ENCODE measurements at regions not wholly inside any gene's neighbourhood (a gene's known extent, or its start where the extent isn't known, plus 50 kb on each side); places are given as distances from the start of the nearest gene placed in this dataset.

DNA sequence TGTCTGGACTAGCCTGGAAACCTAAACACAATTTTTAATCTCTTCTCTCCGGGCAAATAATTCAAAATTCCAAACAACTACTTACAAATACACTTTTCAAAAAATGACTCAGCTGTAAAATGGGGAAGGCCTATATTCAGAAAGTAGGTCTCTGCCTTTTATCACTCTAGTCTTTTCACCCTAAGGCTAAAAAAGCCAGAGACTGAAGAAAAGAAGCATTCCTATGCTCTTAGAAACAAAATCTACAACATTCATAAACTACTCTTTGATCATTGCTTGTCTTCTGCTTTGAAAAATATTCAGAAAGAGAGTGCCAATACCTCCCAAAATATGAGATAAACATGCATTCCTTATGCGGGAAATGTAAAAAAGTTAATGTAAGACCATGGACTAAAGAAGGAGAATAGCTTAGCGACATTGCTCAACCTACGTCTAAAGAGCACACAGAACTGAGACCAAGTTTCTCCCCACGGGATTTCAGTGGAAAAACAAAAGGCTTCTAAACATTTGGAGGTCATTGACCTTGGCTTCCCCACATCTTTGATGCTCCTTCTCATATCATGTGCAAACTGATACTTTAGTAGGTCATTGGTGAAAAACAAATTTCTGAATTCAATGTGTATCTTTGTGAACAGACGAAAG lies 74.4 kb upstream of the EPB41L3 start:
- intact Hi-C loops (cut with micrococcal nuclease): no loop called here
- ChIA-PET CTCF (no interaction called here), RAD21 (ENCODE audit: low non-redundant PET in 1 of 2, low total read pairs in 2 of 2, uncharacterized antibody in 2 of 2, unreplicated experiment in 2 of 2) (no interaction called here), POLR2A (no interaction called here)
- BruUV-seq (replicated peaks): no TSS peak
- Histone ChIP-seq H3K27ac (ENCODE audit: low read depth, low read length) (no peak overlapping the region), H3K27me3 (ENCODE audit: insufficient read depth, low read length) (no peaks in the 10 kb centered on the region), H3K9me3 (ENCODE audit: control insufficient read depth in 1 of 2, insufficient read depth in 1 of 2, low read depth in 1 of 2, low read length in 2 of 2) (peaks cover 3 to 15% of the 10 kb centered on the region in 2 experiments; a peak in 2 of 4 replicates), H3K79me2 (ENCODE audit: insufficient read depth, low read length) (no peaks in the 10 kb centered on the region), H3K36me3 (ENCODE audit: control insufficient read depth in 1 of 2, insufficient read depth in 2 of 2, low read length in 2 of 2) (no peaks in the 10 kb centered on the region), H3K4me2 (ENCODE audit: low read length) (no peak overlapping the region), H3K9me2 (ENCODE audit: insufficient read depth) (no peaks in the 10 kb centered on the region), H4K20me1 (ENCODE audit: insufficient read depth) (no peaks in the 10 kb centered on the region), H3K4me3 (replicated peaks in 1 of 2; ENCODE audit: low read depth in 1 of 2, low read length in 2 of 2) (no peak overlapping the region), H3K9ac (ENCODE audit: low read length) (no peak overlapping the region), H2AFZ (ENCODE audit: low read depth, low read length, poor library complexity, severe bottlenecking) (no peak overlapping the region), H3K4me1 (ENCODE audit: control insufficient read depth in 1 of 2, insufficient read depth in 2 of 2, low read length in 2 of 2) (no peaks in the 10 kb centered on the region)
- TF ChIP-seq REST (IDR thresholded peaks at IDR 0.05; ENCODE audit: low read depth) (no peak), CBX3 (IDR thresholded peaks at IDR 0.05; ENCODE audit: low read depth) (no peak), POLR2A (IDR thresholded peaks at IDR 0.05; ENCODE audit: borderline replicate concordance, extremely low read depth, insufficient read depth, insufficient read length) (no peak), EZH2phosphoT487 (IDR thresholded peaks at IDR 0.05; ENCODE audit: borderline replicate concordance) (no peak), SP1 (IDR thresholded peaks at IDR 0.05; ENCODE audit: low read depth) (no peak), ELF1 (IDR thresholded peaks at IDR 0.05; ENCODE audit: borderline replicate concordance, low read depth) (no peak), TCF7L2 (IDR thresholded peaks at IDR 0.05; ENCODE audit: borderline replicate concordance, extremely low read depth, insufficient read depth, insufficient read length) (no peak), ZNF274 (IDR thresholded peaks at IDR 0.05; ENCODE audit: low read depth, low read length) (no peak), CEBPB (IDR thresholded peaks at IDR 0.05; ENCODE audit: low read depth) (no peak), FOSL1 (IDR thresholded peaks at IDR 0.05; ENCODE audit: low read depth) (no peak), YY1 (IDR thresholded peaks at IDR 0.05; ENCODE audit: extremely low read depth, insufficient replicate concordance, low read depth, low read length) (no peak), JUND (IDR thresholded peaks at IDR 0.05) (no peak), SRF (IDR thresholded peaks at IDR 0.05; ENCODE audit: low read depth) (no peak), ATF3 (IDR thresholded peaks at IDR 0.05) (no peak), ZFX (IDR thresholded peaks at IDR 0.05) (no peak), POLR2AphosphoS5 (IDR thresholded peaks at IDR 0.05; ENCODE audit: low read depth, low read length) (no peak), SIN3A (IDR thresholded peaks at IDR 0.05; ENCODE audit: low read depth) (no peak), RAD21 (IDR thresholded peaks at IDR 0.05; ENCODE audit: low read depth) (no peak)
- TF ChIP-seq, protein P1, sequence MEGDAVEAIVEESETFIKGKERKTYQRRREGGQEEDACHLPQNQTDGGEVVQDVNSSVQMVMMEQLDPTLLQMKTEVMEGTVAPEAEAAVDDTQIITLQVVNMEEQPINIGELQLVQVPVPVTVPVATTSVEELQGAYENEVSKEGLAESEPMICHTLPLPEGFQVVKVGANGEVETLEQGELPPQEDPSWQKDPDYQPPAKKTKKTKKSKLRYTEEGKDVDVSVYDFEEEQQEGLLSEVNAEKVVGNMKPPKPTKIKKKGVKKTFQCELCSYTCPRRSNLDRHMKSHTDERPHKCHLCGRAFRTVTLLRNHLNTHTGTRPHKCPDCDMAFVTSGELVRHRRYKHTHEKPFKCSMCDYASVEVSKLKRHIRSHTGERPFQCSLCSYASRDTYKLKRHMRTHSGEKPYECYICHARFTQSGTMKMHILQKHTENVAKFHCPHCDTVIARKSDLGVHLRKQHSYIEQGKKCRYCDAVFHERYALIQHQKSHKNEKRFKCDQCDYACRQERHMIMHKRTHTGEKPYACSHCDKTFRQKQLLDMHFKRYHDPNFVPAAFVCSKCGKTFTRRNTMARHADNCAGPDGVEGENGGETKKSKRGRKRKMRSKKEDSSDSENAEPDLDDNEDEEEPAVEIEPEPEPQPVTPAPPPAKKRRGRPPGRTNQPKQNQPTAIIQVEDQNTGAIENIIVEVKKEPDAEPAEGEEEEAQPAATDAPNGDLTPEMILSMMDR (IDR thresholded peaks at IDR 0.05 in 2 of 3, conservative IDR thresholded peaks at IDR 0.05 in 1 of 3; ENCODE audit: borderline replicate concordance in 1 of 3, insufficient read depth in 1 of 3, low read depth in 2 of 3, low read length in 2 of 3): no peak
- TF ChIP-seq, protein P2, sequence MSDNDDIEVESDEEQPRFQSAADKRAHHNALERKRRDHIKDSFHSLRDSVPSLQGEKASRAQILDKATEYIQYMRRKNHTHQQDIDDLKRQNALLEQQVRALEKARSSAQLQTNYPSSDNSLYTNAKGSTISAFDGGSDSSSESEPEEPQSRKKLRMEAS (IDR thresholded peaks at IDR 0.05): no peak
- ATAC-seq: no peak
- no peak for DNase-seq (ENCODE audit: low read depth, low spot score)
